ENCODE measurements at regions not wholly inside any gene's neighbourhood (a gene's known extent, or its start where the extent isn't known, plus 50 kb on each side); places are given as distances from the start of the nearest gene placed in this dataset.

GRCh38 chr2:225117051-225117716 lies 74.9 kb upstream of the DOCK10 start:
- no peak for DNase-seq (ENCODE audit: low read depth)
- no peak for TF ChIP-seq CTCF (IDR thresholded peaks at IDR 0.05; ENCODE audit: low read depth, low read length, missing control alignments)
- H3K4me3 ChIP-seq (ENCODE audit: low read depth, low read length): no peak overlapping the region

DNA sequence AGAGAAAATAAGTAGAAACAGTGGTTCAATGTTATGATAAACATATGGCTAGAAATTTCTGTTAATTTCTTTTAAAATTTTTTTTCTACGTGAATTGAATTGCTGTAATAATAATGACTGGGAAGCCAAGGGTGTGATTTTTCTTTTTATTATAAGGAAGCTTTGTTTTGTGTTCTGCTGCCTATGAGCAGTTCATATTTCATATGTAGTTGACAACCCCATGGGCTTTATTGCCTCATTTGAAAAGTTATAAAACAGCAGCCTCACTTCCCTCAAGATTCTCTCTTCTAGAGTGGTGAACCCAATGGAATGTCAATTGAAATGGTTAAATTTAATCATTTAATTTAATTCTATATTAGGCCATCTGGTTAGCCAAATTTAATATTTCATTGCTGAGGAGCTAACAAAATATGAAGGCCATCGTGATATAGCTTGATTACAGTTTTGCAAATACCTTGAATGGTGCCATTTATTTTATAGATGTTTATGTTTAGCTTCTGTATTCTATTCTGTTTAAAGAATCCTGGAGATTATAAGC lies 72.6 kb upstream of the DOCK10 start:
- TF ChIP-seq CTCF (IDR thresholded peaks at IDR 0.05; ENCODE audit: low read depth, low read length, missing control alignments): no peak
- H3K4me3 ChIP-seq (ENCODE audit: low read depth, low read length): no peak overlapping the region
- DNase-seq (ENCODE audit: low read depth): no peak

- DNase-seq (ENCODE audit: low read depth): no peak
- no peak overlapping the region for H3K4me3 ChIP-seq (ENCODE audit: low read depth, low read length)
Observed at GRCh38 chr2:225113371-225114015, 71.2 kb upstream of the DOCK10 start.

GRCh38 chr2:225112362-225113126 lies 70.3 kb upstream of the DOCK10 start:
- TF ChIP-seq CTCF (IDR thresholded peaks at IDR 0.05; ENCODE audit: low read depth, low read length, missing control alignments): no peak
- DNase-seq (ENCODE audit: low read depth): peak; percentile 3
- no peak overlapping the region for H3K4me3 ChIP-seq (ENCODE audit: low read depth, low read length)

More at GRCh38 chr2:225113371-225114015, 71.2 kb upstream of the DOCK10 start:
- TF ChIP-seq CTCF (IDR thresholded peaks at IDR 0.05; ENCODE audit: low read depth, low read length, missing control alignments): no peak

DNA sequence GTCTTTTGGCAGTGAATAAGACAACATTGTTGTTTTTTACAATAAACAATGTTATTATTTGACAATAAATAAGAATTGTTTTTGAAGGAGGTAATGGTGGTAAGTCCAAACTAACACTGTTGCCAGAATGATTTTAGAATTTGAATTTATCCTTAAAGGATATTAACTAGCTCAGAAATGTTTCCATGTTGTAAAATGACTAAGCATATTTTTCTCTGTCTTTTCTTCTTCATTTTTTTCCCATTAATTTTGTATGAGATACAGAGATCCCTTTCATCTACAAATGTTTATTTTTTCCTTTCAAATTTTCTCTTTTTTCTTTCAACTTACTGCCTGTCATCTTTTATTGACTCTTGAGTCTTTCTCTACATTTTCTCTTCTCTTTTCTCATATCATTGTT lies 66.5 kb upstream of the DOCK10 start:
- no peak for DNase-seq (ENCODE audit: low read depth)
- no peak overlapping the region for H3K4me3 ChIP-seq (ENCODE audit: low read depth, low read length)

GRCh38 chr2:225104971-225105370 lies 62.7 kb upstream of the DOCK10 start:
- no peak for DNase-seq (ENCODE audit: low read depth)
- TF ChIP-seq CTCF (IDR thresholded peaks at IDR 0.05; ENCODE audit: low read depth, low read length, missing control alignments): no peak
- no peak overlapping the region for H3K4me3 ChIP-seq (ENCODE audit: low read depth, low read length)

More for the DNA sequence above, 66.5 kb upstream of the DOCK10 start:
- TF ChIP-seq CTCF (IDR thresholded peaks at IDR 0.05; ENCODE audit: low read depth, low read length, missing control alignments): no peak

Data from GM12864 (cell line).